WTC11 (cell line): ENCODE measurements at regions not wholly inside any gene's neighbourhood (a gene's known extent, or its start where the extent isn't known, plus 50 kb on each side); places are given as distances from the start of the nearest gene placed in this dataset.

Experiments used
- ATAC-seq: fragments of 200-7000 bp; cut with Tn5 transposase; 2 replicates; pipeline ENCODE4 v1.10.0; 2021; ENCODE audit warnings: mild to moderate bottlenecking, moderate library complexity
- CTCF ChIA-PET: fragments of 300-600 bp; sonication (Branson Sonifier 250); formaldehyde crosslinking; loops from one replicate; lab custom pipeline; 2021; ENCODE audit warnings: antibody characterized with exemption; lab: Charles Lee
- POLR2A ChIA-PET: fragments of 350-600 bp; sonication (Branson Sonifier 250); formaldehyde crosslinking; loops from one replicate; lab custom pipeline; 2021; ENCODE audit warnings: antibody characterized with exemption; lab: Charles Lee
- DNase-seq: peaks from one replicate; pipeline ENCODE4 v3.0.0; 2021; ENCODE audit warnings: low spot score
- H3K27ac Mint-ChIP-seq: 2 replicates; pipeline ENCODE4 v1.8.0; 2021; ENCODE audit warnings: mixed read lengths
- H3K27me3 Mint-ChIP-seq: 2 replicates; pipeline ENCODE4 v1.8.0; 2021; ENCODE audit warnings: low read depth, mild to moderate bottlenecking, moderate library complexity, mixed read lengths
- H3K36me3 Mint-ChIP-seq: 2 replicates; pipeline ENCODE4 v1.8.0; 2021; ENCODE audit warnings: mixed read lengths
- H3K4me1 Mint-ChIP-seq: 2 replicates; pipeline ENCODE4 v1.8.0; 2022; ENCODE audit warnings: mixed read lengths
- H3K4me3 Mint-ChIP-seq: 2 replicates; pipeline ENCODE4 v1.8.0; 2021; ENCODE audit warnings: mild to moderate bottlenecking, moderate library complexity, mixed read lengths
- H3K9me3 Mint-ChIP-seq: 2 replicates; pipeline ENCODE4 v1.8.0; 2021; ENCODE audit warnings: mixed read lengths
- ARID4B ChIP-seq: sonication (generic); formaldehyde crosslinking; IDR thresholded peaks from 2 replicates; pipeline ENCODE4 v1.8.0; 2023; ENCODE audit warnings: missing genetic modification reagents, mild to moderate bottlenecking, borderline replicate concordance
- ATF1 ChIP-seq: sonication (generic); formaldehyde crosslinking; IDR thresholded peaks from 2 replicates; pipeline ENCODE4 v1.8.1; 2023; ENCODE audit warnings: mild to moderate bottlenecking, moderate library complexity, missing genetic modification reagents
- EMX1 ChIP-seq: fragments of 250-450 bp; sonication (Bioruptor Pico); IDR thresholded peaks from 2 replicates; pipeline ENCODE4 v1.8.0; 2021; ENCODE audit warnings: mild to moderate bottlenecking
- FOXK1 ChIP-seq: sonication (generic); formaldehyde crosslinking; IDR thresholded peaks from 2 replicates; pipeline ENCODE4 v1.8.0; 2022; ENCODE audit warnings: mild to moderate bottlenecking, moderate library complexity, missing genetic modification reagents
- GABPB1 ChIP-seq: sonication (generic); formaldehyde crosslinking; IDR thresholded peaks from 2 replicates; pipeline ENCODE4 v1.8.1; 2023; ENCODE audit warnings: mild to moderate bottlenecking, missing genetic modification reagents
- KAT7 ChIP-seq: sonication (generic); formaldehyde crosslinking; IDR thresholded peaks from 2 replicates; pipeline ENCODE4 v1.8.1; 2023; ENCODE audit warnings: missing genetic modification reagents, mild to moderate bottlenecking, borderline replicate concordance
- NFYB ChIP-seq: sonication (generic); formaldehyde crosslinking; conservative IDR thresholded peaks from 2 replicates; pipeline ENCODE4 v1.8.0; 2022; ENCODE audit warnings: low read depth, missing genetic modification reagents
- NR2C2 ChIP-seq: sonication (generic); formaldehyde crosslinking; IDR thresholded peaks from 2 replicates; pipeline ENCODE4 v1.8.0; 2022; ENCODE audit warnings: mild to moderate bottlenecking, missing genetic modification reagents
- RELA ChIP-seq: sonication (generic); formaldehyde crosslinking; IDR thresholded peaks from 2 replicates; pipeline ENCODE4 v1.8.1; 2022; ENCODE audit warnings: missing genetic modification reagents, mild to moderate bottlenecking, borderline replicate concordance
- SOX15 ChIP-seq: fragments of 250-450 bp; sonication (Bioruptor Pico); IDR thresholded peaks from 2 replicates; pipeline ENCODE4 v1.9.0; 2021; ENCODE audit warnings: mild to moderate bottlenecking
- ZNF281 ChIP-seq: sonication (generic); formaldehyde crosslinking; IDR thresholded peaks from 2 replicates; pipeline ENCODE4 v1.8.0; 2023; ENCODE audit warnings: mild to moderate bottlenecking, missing genetic modification reagents
- TF ChIP-seq, protein P1 (sequence below): sonication (generic); formaldehyde crosslinking; IDR thresholded peaks from 2 replicates; pipeline ENCODE4 v1.8.0; 2022; ENCODE audit warnings: mild to moderate bottlenecking, missing genetic modification reagents
- TF ChIP-seq, protein P2 (sequence below): sonication (generic); formaldehyde crosslinking; IDR thresholded peaks from 2 replicates; pipeline ENCODE4 v1.8.1; 2023; ENCODE audit warnings: mild to moderate bottlenecking, missing genetic modification reagents, moderate library complexity

DNA sequence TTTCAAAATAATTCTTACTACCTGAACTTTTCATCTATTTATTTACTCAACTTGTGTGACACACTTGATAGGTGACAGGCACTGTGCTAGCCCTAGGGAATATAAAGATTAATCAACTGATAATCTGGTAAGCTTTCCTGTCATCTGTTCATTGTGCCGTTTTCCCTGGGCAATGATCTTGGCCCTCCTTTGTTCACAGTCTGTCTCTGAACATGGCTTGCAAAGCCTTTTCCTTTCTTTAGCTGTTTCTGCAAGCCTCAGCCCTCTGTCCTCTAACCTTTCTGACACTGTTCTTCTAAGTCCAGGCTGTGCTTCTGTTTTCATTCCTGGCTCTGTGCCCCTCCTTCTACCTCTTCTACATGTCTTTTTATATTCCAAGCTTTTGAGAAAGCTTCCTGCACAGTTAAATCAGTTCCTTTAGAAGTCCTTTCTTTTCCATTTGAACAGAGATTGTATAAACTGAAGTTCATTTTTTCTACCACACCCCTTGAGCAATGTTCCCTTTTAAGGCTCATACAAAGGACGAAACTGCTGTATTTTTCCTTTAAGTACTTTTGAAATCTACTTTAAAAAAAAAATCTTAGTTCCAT is 803.0 kb upstream of the ZNF608 start:
- DNase-seq (no peak), ATAC-seq (0 out of 2 replicates have a peak, but pooled peaks have one; percentile 18)
- Mint-ChIP-seq H3K27ac (peak overlapping the region; percentile 22; the same call in 1 of the 2 replicates), H3K27me3 (no peaks in the 10 kb centered on the region), H3K36me3 (no peaks in the 10 kb centered on the region), H3K4me1 (peaks cover 22% of the 10 kb centered on the region), H3K9me3 (no peaks in the 10 kb centered on the region), H3K4me3 (no peak overlapping the region)
- POLR2A ChIA-PET: interaction anchor here (0.5 kb wide), 1 partner anchor 286 kb away, joined by 3 read pairs; no protein-coding TSS in a partner anchor
- TF ChIP-seq, protein P1, sequence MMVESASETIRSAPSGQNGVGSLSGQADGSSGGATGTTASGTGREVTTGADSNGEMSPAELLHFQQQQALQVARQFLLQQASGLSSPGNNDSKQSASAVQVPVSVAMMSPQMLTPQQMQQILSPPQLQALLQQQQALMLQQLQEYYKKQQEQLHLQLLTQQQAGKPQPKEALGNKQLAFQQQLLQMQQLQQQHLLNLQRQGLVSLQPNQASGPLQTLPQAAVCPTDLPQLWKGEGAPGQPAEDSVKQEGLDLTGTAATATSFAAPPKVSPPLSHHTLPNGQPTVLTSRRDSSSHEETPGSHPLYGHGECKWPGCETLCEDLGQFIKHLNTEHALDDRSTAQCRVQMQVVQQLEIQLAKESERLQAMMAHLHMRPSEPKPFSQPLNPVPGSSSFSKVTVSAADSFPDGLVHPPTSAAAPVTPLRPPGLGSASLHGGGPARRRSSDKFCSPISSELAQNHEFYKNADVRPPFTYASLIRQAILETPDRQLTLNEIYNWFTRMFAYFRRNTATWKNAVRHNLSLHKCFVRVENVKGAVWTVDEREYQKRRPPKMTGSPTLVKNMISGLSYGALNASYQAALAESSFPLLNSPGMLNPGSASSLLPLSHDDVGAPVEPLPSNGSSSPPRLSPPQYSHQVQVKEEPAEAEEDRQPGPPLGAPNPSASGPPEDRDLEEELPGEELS (CRISPR knock-in tag): no peak
- no peak for TF ChIP-seq ARID4B
- no peak for TF ChIP-seq GABPB1
- CTCF ChIA-PET: interaction anchor here (1.2 kb wide), 1 partner anchor 286 kb away, joined by 4 read pairs; no protein-coding TSS in a partner anchor

- POLR2A ChIA-PET: interaction anchor here (0.7 kb wide), 1 partner anchor 339 kb away, joined by 3 read pairs; no protein-coding TSS in a partner anchor
- ATAC-seq (no peak; the same call in 1 of the 2 replicates), DNase-seq (no peak)
- H3K4me1 Mint-ChIP-seq: peaks cover 22% of the 10 kb centered on the region
- H3K36me3 Mint-ChIP-seq: no peaks in the 10 kb centered on the region
- H3K27me3 Mint-ChIP-seq: no peaks in the 10 kb centered on the region
- H3K4me3 Mint-ChIP-seq: no peak overlapping the region
- CTCF ChIA-PET: no interaction called here
- no peak overlapping the region for H3K27ac Mint-ChIP-seq
- no peaks in the 10 kb centered on the region for H3K9me3 Mint-ChIP-seq
- TF ChIP-seq FOXK1: no peak
- TF ChIP-seq SOX15 (CRISPR knock-in tag): no peak
- TF ChIP-seq, protein P2, sequence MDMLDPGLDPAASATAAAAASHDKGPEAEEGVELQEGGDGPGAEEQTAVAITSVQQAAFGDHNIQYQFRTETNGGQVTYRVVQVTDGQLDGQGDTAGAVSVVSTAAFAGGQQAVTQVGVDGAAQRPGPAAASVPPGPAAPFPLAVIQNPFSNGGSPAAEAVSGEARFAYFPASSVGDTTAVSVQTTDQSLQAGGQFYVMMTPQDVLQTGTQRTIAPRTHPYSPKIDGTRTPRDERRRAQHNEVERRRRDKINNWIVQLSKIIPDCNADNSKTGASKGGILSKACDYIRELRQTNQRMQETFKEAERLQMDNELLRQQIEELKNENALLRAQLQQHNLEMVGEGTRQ: 0 out of 2 replicates have a peak, but pooled peaks have one; percentile 25
Observed at GRCh38 chr5:125550274-125550673, 803.8 kb upstream of the ZNF608 start.

DNA sequence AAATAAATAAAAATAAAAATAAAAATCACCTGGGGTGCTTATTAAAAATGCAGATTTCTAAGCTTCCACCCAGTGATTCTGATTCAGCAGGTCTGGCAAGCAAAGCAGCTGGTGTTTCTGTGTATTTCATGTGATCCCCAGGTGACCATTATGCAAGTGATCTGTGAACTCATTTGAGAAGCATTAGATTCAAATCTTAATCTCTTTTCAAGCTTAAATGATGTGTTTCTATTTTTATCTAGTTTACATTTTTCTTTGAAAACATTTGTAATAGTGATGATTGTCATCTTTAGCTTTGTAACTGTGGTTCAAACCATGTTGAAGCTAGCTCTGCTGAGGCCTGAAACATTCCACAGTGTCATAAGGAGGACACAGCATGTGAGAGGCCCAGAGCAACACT is 804.8 kb upstream of the ZNF608 start:
- no peak for ATAC-seq
- ChIA-PET POLR2A (no interaction called here), CTCF (no interaction called here)
- Mint-ChIP-seq H3K9me3 (no peaks in the 10 kb centered on the region), H3K4me3 (no peak overlapping the region), H3K27me3 (no peaks in the 10 kb centered on the region), H3K36me3 (no peaks in the 10 kb centered on the region), H3K4me1 (peaks cover 22% of the 10 kb centered on the region), H3K27ac (no peak overlapping the region)
- DNase-seq: no peak
- TF ChIP-seq ARID4B: no peak
- TF ChIP-seq EMX1 (CRISPR knock-in tag): no peak
- no peak for TF ChIP-seq ZNF281 (CRISPR knock-in tag)
- no peak for TF ChIP-seq KAT7
- no peak for TF ChIP-seq RELA
- TF ChIP-seq NR2C2 (CRISPR knock-in tag): no peak
- no peak for TF ChIP-seq NFYB (CRISPR knock-in tag)
- TF ChIP-seq ATF1 (CRISPR knock-in tag): no peak
